HEK293 (cell line): ENCODE measurements at regions not wholly inside any gene's neighbourhood (a gene's known extent, or its start where the extent isn't known, plus 50 kb on each side); places are given as distances from the start of the nearest gene placed in this dataset.

Source experiments
- CTCF ChIA-PET: fragments of 350-600 bp; formaldehyde crosslinking; extraction: SDS; loops from one replicate; lab custom pipeline; 2021; ENCODE audit warnings: antibody characterized with exemption; lab: Yijun Ruan, JAX
- POLR2A ChIA-PET: fragments of 300-600 bp; formaldehyde crosslinking; extraction: SDS; loops from one replicate; lab custom pipeline; 2020; ENCODE audit warnings: antibody characterized with exemption, inconsistent platforms; lab: Yijun Ruan, JAX
- H3K27ac ChIP-seq: fragments of 200-500 bp; sonication (Bioruptor generic); 2 replicates; pipeline ENCODE4 v1.5.1; 2014; ENCODE audit warnings: low read depth, low read length, control low read depth, inconsistent platforms; ENCODE audit errors: extremely low read depth
- H3K36me3 ChIP-seq, 2 experiments: fragments of 200-500 bp in 1 of 2; sonication (Bioruptor generic) in 1 of 2; 1 replicate in 1 of 2; 2 replicates in 1 of 2; pipeline ENCODE4 v1.5.1; 2014 to 2017; ENCODE audit warnings: inconsistent platforms in 2 of 2, low read length in 2 of 2; ENCODE audit not compliant: control insufficient read depth in 2 of 2, insufficient read depth in 1 of 2
- H3K4me1 ChIP-seq: fragments of 200-500 bp; sonication (Bioruptor generic); 2 replicates; pipeline ENCODE4 v1.5.1; 2014; ENCODE audit warnings: mild to moderate bottlenecking, low read length, inconsistent platforms; ENCODE audit not compliant: control insufficient read depth, insufficient read depth
- H3K4me3 ChIP-seq: 2 replicates; pipeline ENCODE4 v1.5.1; 2011; ENCODE audit warnings: low read depth, mild to moderate bottlenecking, control low read depth, low read length, moderate library complexity
- H3K9me3 ChIP-seq: fragments of 200-500 bp; sonication (Bioruptor generic); 2 replicates; pipeline ENCODE4 v1.5.1; 2014; ENCODE audit warnings: low read depth, low read length, inconsistent platforms; ENCODE audit not compliant: control insufficient read depth, insufficient read depth
- BCL11A ChIP-seq: fragments of 450-650 bp; formaldehyde crosslinking; IDR thresholded peaks from 2 replicates; pipeline ENCODE4 v1.5.1; 2016; ENCODE audit warnings: low read depth, missing biosample characterization, missing genetic modification characterization
- ELK4 ChIP-seq: IDR thresholded peaks from 2 replicates; pipeline ENCODE4 v1.6.1; 2011; ENCODE audit warnings: mild to moderate bottlenecking, low read depth, low read length, borderline replicate concordance
- GFI1B ChIP-seq: fragments of 450-650 bp; formaldehyde crosslinking; IDR thresholded peaks from 2 replicates; pipeline ENCODE4 v1.5.1; 2016; ENCODE audit warnings: missing biosample characterization, missing genetic modification characterization
- GLIS2 ChIP-seq: fragments of 450-650 bp; formaldehyde crosslinking; IDR thresholded peaks from 2 replicates; pipeline ENCODE4 v1.5.1; 2016; ENCODE audit warnings: missing biosample characterization, missing genetic modification characterization
- TRIM28 ChIP-seq: IDR thresholded peaks from 2 replicates; pipeline ENCODE4 v1.6.1; 2011; ENCODE audit warnings: low read length, control low read depth, borderline replicate concordance
- TSHZ1 ChIP-seq: fragments of 450-650 bp; formaldehyde crosslinking; IDR thresholded peaks from 2 replicates; pipeline ENCODE4 v1.5.1; 2016; ENCODE audit warnings: missing biosample characterization, missing genetic modification characterization, borderline replicate concordance
- ZFP69B ChIP-seq: fragments of 450-650 bp; formaldehyde crosslinking; IDR thresholded peaks from 2 replicates; pipeline ENCODE4 v1.5.1; 2016; ENCODE audit warnings: missing biosample characterization, missing genetic modification characterization
- ZNF146 ChIP-seq: fragments of 450-650 bp; formaldehyde crosslinking; IDR thresholded peaks from 2 replicates; pipeline ENCODE4 v1.5.1; 2016; ENCODE audit warnings: missing biosample characterization, missing genetic modification characterization
- ZNF175 ChIP-seq: fragments of 450-650 bp; formaldehyde crosslinking; IDR thresholded peaks from 2 replicates; pipeline ENCODE4 v1.5.1; 2016; ENCODE audit warnings: missing biosample characterization, missing genetic modification characterization
- ZNF19 ChIP-seq: fragments of 450-650 bp; formaldehyde crosslinking; IDR thresholded peaks from 2 replicates; pipeline ENCODE4; 2016; ENCODE audit warnings: missing biosample characterization, missing genetic modification characterization, low read depth
- ZNF248 ChIP-seq: fragments of 450-650 bp; formaldehyde crosslinking; IDR thresholded peaks from 2 replicates; pipeline ENCODE4 v1.5.1; 2017; ENCODE audit warnings: missing biosample characterization, missing genetic modification characterization
- ZNF433 ChIP-seq: fragments of 450-650 bp; formaldehyde crosslinking; IDR thresholded peaks from 2 replicates; pipeline ENCODE4 v1.5.1; 2016; ENCODE audit warnings: missing biosample characterization, missing genetic modification characterization, low read depth
- ZNF555 ChIP-seq: fragments of 450-650 bp; formaldehyde crosslinking; conservative IDR thresholded peaks from 2 replicates; pipeline ENCODE4 v1.5.1; 2017; ENCODE audit warnings: missing biosample characterization, mild to moderate bottlenecking, missing genetic modification characterization, inconsistent platforms
- ZNF626 ChIP-seq: fragments of 450-650 bp; sonication (Bioruptor Pico); formaldehyde crosslinking; IDR thresholded peaks from 2 replicates; pipeline ENCODE4 v1.5.1; 2018; ENCODE audit warnings: missing biosample characterization, missing genetic modification characterization, inconsistent platforms
- ZNF654 ChIP-seq: fragments of 450-650 bp; formaldehyde crosslinking; IDR thresholded peaks from 2 replicates; pipeline ENCODE4 v1.5.1; 2016; ENCODE audit warnings: low read depth, missing biosample characterization, missing genetic modification characterization
- ZNF660 ChIP-seq: fragments of 450-650 bp; IDR thresholded peaks from 2 replicates; pipeline ENCODE4 v1.5.1; 2018; ENCODE audit warnings: missing biosample characterization, mild to moderate bottlenecking, missing genetic modification characterization
- ZNF776 ChIP-seq: fragments of 450-650 bp; formaldehyde crosslinking; IDR thresholded peaks from 2 replicates; pipeline ENCODE4 v1.5.0; 2017; ENCODE audit warnings: missing biosample characterization, missing genetic modification characterization, borderline replicate concordance
- ZNF830 ChIP-seq: fragments of 450-650 bp; IDR thresholded peaks from 2 replicates; pipeline ENCODE4 v1.5.0; 2018; ENCODE audit warnings: missing biosample characterization, missing genetic modification characterization, low read depth, mild to moderate bottlenecking, moderate library complexity
- ZSCAN30 ChIP-seq: fragments of 450-650 bp; IDR thresholded peaks from 2 replicates; pipeline ENCODE4 v1.5.1; 2018; ENCODE audit warnings: missing biosample characterization, mild to moderate bottlenecking, missing genetic modification characterization, moderate library complexity
- TF ChIP-seq, protein P1 (sequence below): fragments of 450-650 bp; formaldehyde crosslinking; IDR thresholded peaks from 2 replicates; pipeline ENCODE4 v1.5.1; 2017; ENCODE audit warnings: missing biosample characterization, missing genetic modification characterization
- TF ChIP-seq, protein P2 (sequence below): fragments of 450-650 bp; formaldehyde crosslinking; IDR thresholded peaks from 2 replicates; pipeline ENCODE4 v1.5.1; 2016; ENCODE audit warnings: missing biosample characterization, missing genetic modification characterization
- TF ChIP-seq, protein P3 (sequence below): fragments of 450-650 bp; formaldehyde crosslinking; conservative IDR thresholded peaks from 2 replicates; pipeline ENCODE4 v1.5.1; 2016; ENCODE audit warnings: low read depth, missing biosample characterization, missing genetic modification characterization

GRCh38 chr1:90200646-90201205 is 205.8 kb downstream of the ZNF326 start:
- Histone ChIP-seq H3K36me3 (no peaks in the 10 kb centered on the region), H3K4me3 (no peak overlapping the region), H3K9me3 (no peaks in the 10 kb centered on the region), H3K4me1 (no peaks in the 10 kb centered on the region), H3K27ac (no peak overlapping the region)
- ChIA-PET CTCF (interaction anchor here (0.6 kb wide), 1 partner anchor 83 kb away, joined by 3 read pairs; no protein-coding TSS in a partner anchor), POLR2A (no interaction called here)
- no peak for TF ChIP-seq BCL11A (tag by site-specific recombination)
- TF ChIP-seq ZNF175 (tag by site-specific recombination), result no peak
- no peak for TF ChIP-seq ZNF654
- no peak for TF ChIP-seq ZNF776 (tag by site-specific recombination)
- TF ChIP-seq, protein P1, sequence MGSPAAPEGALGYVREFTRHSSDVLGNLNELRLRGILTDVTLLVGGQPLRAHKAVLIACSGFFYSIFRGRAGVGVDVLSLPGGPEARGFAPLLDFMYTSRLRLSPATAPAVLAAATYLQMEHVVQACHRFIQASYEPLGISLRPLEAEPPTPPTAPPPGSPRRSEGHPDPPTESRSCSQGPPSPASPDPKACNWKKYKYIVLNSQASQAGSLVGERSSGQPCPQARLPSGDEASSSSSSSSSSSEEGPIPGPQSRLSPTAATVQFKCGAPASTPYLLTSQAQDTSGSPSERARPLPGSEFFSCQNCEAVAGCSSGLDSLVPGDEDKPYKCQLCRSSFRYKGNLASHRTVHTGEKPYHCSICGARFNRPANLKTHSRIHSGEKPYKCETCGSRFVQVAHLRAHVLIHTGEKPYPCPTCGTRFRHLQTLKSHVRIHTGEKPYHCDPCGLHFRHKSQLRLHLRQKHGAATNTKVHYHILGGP (tag by site-specific recombination), result no peak
- no peak for TF ChIP-seq ZSCAN30 (tag by site-specific recombination)
- TF ChIP-seq ELK4, result no peak
- no peak for TF ChIP-seq ZNF248 (tag by site-specific recombination)
- TF ChIP-seq ZNF660 (tag by site-specific recombination), result no peak
- TF ChIP-seq ZNF19 (tag by site-specific recombination), result no peak
- no peak for TF ChIP-seq TRIM28

DNA sequence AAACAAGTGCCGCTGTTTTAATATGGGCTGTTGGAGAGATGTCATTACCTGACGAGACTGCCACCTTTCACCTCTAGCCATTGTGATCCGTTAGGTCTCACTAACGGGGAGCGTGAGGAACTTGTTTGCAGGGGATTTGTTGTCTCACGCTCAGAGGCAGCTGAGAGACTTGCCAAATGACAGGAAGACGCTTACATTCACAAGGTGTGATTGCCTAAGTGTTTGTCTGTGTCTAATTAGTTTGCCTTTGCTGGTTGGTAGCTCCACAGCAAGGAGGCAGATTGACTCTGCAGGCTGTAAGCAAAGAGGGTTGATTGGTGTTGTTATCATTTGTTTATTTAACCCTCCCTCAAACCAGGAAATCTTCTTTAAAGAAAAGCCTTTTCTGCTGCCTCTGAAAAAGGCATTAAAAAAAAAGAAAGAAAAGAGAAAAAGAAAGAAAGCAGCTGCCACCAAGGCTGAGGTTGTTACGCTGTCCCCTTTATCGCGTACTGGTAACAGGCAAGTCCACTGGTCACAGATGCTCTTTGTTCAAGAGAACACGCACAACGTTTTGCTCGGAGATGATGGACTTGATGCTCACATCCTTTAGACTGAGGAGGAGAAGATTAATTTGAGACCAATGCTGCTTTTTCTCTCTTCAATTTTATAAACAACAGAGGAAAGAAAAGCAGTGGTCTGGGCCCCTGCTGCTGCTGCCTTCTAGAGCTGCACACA is 203.9 kb downstream of the ZNF326 start:
- Histone ChIP-seq H3K4me3 (no peak overlapping the region), H3K36me3 (no peaks in the 10 kb centered on the region), H3K4me1 (no peaks in the 10 kb centered on the region), H3K27ac (no peak overlapping the region), H3K9me3 (no peaks in the 10 kb centered on the region)
- ChIA-PET POLR2A (no interaction called here), CTCF (interaction anchor here (0.7 kb wide), 1 partner anchor 152 kb away, joined by 4 read pairs; no protein-coding TSS in a partner anchor)
- no peak for TF ChIP-seq ZNF626 (tag by site-specific recombination)
- TF ChIP-seq ZNF555 (tag by site-specific recombination), result no peak
- TF ChIP-seq TSHZ1, result no peak
- TF ChIP-seq, protein P2, sequence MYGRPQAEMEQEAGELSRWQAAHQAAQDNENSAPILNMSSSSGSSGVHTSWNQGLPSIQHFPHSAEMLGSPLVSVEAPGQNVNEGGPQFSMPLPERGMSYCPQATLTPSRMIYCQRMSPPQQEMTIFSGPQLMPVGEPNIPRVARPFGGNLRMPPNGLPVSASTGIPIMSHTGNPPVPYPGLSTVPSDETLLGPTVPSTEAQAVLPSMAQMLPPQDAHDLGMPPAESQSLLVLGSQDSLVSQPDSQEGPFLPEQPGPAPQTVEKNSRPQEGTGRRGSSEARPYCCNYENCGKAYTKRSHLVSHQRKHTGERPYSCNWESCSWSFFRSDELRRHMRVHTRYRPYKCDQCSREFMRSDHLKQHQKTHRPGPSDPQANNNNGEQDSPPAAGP (tag by site-specific recombination), result no peak
- TF ChIP-seq GFI1B, result no peak
- TF ChIP-seq ZNF433 (tag by site-specific recombination), result no peak
- TF ChIP-seq ZNF830 (tag by site-specific recombination), result no peak
- no peak for TF ChIP-seq GLIS2
- TF ChIP-seq ZFP69B (tag by site-specific recombination), result no peak
- no peak for TF ChIP-seq ZNF146 (tag by site-specific recombination)
- TF ChIP-seq, protein P3, sequence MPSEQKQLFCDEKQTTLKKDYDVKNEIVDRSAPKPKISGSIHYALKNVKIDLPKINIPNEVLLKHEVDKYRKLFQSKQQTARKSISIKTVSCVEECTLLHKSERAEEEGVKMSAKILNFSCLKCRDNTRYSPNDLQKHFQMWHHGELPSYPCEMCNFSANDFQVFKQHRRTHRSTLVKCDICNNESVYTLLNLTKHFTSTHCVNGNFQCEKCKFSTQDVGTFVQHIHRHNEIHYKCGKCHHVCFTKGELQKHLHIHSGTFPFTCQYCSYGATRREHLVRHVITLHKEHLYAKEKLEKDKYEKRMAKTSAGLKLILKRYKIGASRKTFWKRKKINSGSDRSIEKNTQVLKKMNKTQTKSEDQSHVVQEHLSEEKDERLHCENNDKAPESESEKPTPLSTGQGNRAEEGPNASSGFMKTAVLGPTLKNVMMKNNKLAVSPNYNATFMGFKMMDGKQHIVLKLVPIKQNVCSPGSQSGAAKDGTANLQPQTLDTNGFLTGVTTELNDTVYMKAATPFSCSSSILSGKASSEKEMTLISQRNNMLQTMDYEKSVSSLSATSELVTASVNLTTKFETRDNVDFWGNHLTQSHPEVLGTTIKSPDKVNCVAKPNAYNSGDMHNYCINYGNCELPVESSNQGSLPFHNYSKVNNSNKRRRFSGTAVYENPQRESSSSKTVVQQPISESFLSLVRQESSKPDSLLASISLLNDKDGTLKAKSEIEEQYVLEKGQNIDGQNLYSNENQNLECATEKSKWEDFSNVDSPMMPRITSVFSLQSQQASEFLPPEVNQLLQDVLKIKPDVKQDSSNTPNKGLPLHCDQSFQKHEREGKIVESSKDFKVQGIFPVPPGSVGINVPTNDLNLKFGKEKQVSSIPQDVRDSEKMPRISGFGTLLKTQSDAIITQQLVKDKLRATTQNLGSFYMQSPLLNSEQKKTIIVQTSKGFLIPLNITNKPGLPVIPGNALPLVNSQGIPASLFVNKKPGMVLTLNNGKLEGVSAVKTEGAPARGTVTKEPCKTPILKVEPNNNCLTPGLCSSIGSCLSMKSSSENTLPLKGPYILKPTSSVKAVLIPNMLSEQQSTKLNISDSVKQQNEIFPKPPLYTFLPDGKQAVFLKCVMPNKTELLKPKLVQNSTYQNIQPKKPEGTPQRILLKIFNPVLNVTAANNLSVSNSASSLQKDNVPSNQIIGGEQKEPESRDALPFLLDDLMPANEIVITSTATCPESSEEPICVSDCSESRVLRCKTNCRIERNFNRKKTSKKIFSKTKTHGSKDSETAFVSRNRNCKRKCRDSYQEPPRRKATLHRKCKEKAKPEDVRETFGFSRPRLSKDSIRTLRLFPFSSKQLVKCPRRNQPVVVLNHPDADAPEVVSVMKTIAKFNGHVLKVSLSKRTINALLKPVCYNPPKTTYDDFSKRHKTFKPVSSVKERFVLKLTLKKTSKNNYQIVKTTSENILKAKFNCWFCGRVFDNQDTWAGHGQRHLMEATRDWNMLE (tag by site-specific recombination), result no peak
